ENCODE measurements at regions not wholly inside any gene's neighbourhood (a gene's known extent, or its start where the extent isn't known, plus 50 kb on each side); places are given as distances from the start of the nearest gene placed in this dataset.
"Not testable (repeated sequence)": the region's sequence is repeated elsewhere in the genome, so short reads cannot be mapped to it uniquely, and the experiment has no call there.

GRCh38 chrX:151042842-151043241 lies 59.7 kb downstream of the HMGB3 start:
- TF ChIP-seq YY1 (IDR thresholded peaks at IDR 0.05; ENCODE audit: insufficient read depth, insufficient read length) = no peak
- no peak for TF ChIP-seq ZNF274 (IDR thresholded peaks at IDR 0.05; ENCODE audit: low read depth, low read length)
- TF ChIP-seq SUZ12 (IDR thresholded peaks at IDR 0.05; ENCODE audit: extremely low read depth, insufficient read depth, insufficient read length) = no peak
- Histone ChIP-seq H3K9ac (ENCODE audit: insufficient read length, low read depth) (no peak overlapping the region), H3K9me3 (ENCODE audit: insufficient read depth, low read length) (no peaks in the 10 kb centered on the region), H3K27me3 (ENCODE audit: insufficient read depth, insufficient read length) (no peaks in the 10 kb centered on the region), H3K36me3 (ENCODE audit: insufficient read depth, insufficient read length, low read length) (no peaks in the 10 kb centered on the region), H3K4me1 (ENCODE audit: insufficient read depth, insufficient read length) (no peaks in the 10 kb centered on the region), H3K4me3 (ENCODE audit: insufficient read length, low read depth) (no peak overlapping the region)
- no peak for DNase-seq (ENCODE audit: low read depth, low spot score)

GRCh38 chrX:151066373-151066772 lies 83.2 kb downstream of the HMGB3 start:
- not testable (repeated sequence) for H3K9ac ChIP-seq (ENCODE audit: insufficient read length, low read depth); H3K36me3 ChIP-seq (ENCODE audit: insufficient read depth, insufficient read length, low read length); H3K4me3 ChIP-seq (ENCODE audit: insufficient read length, low read depth); H3K4me1 ChIP-seq (ENCODE audit: insufficient read depth, insufficient read length); H3K27me3 ChIP-seq (ENCODE audit: insufficient read depth, insufficient read length); DNase-seq (ENCODE audit: low read depth, low spot score); H3K9me3 ChIP-seq (ENCODE audit: insufficient read depth, low read length)

- no peak for DNase-seq (ENCODE audit: low read depth, low spot score)
- no peaks in the 10 kb centered on the region for H3K9me3 ChIP-seq (ENCODE audit: insufficient read depth, low read length)
- no peak overlapping the region for H3K4me3 ChIP-seq (ENCODE audit: insufficient read length, low read depth)
- no peaks in the 10 kb centered on the region for H3K27me3 ChIP-seq (ENCODE audit: insufficient read depth, insufficient read length)
- H3K36me3 ChIP-seq (ENCODE audit: insufficient read depth, insufficient read length, low read length) = no peaks in the 10 kb centered on the region
- TF ChIP-seq ZNF274 (IDR thresholded peaks at IDR 0.05; ENCODE audit: low read depth, low read length) = no peak
- TF ChIP-seq SUZ12 (IDR thresholded peaks at IDR 0.05; ENCODE audit: extremely low read depth, insufficient read depth, insufficient read length) = no peak
- TF ChIP-seq YY1 (IDR thresholded peaks at IDR 0.05; ENCODE audit: insufficient read depth, insufficient read length) = no peak
- H3K9ac ChIP-seq (ENCODE audit: insufficient read length, low read depth) = no peak overlapping the region
- no peaks in the 10 kb centered on the region for H3K4me1 ChIP-seq (ENCODE audit: insufficient read depth, insufficient read length)
Measured at GRCh38 chrX:151073767-151074166, 90.6 kb downstream of the HMGB3 start.

GRCh38 chrX:151081016-151081415 lies 95.4 kb upstream of the GPR50 start:
- DNase-seq (ENCODE audit: low read depth, low spot score) = no peak
- TF ChIP-seq YY1 (IDR thresholded peaks at IDR 0.05; ENCODE audit: insufficient read depth, insufficient read length) (no peak), ZNF274 (IDR thresholded peaks at IDR 0.05; ENCODE audit: low read depth, low read length) (no peak), SUZ12 (IDR thresholded peaks at IDR 0.05; ENCODE audit: extremely low read depth, insufficient read depth, insufficient read length) (no peak)
- H3K4me3 ChIP-seq (ENCODE audit: insufficient read length, low read depth) = no peak overlapping the region
- H3K4me1 ChIP-seq (ENCODE audit: insufficient read depth, insufficient read length) = no peaks in the 10 kb centered on the region
- no peaks in the 10 kb centered on the region for H3K36me3 ChIP-seq (ENCODE audit: insufficient read depth, insufficient read length, low read length)
- no peaks in the 10 kb centered on the region for H3K9me3 ChIP-seq (ENCODE audit: insufficient read depth, low read length)
- no peak overlapping the region for H3K9ac ChIP-seq (ENCODE audit: insufficient read length, low read depth)
- no peaks in the 10 kb centered on the region for H3K27me3 ChIP-seq (ENCODE audit: insufficient read depth, insufficient read length)

GRCh38 chrX:151082077-151082948 lies 94.1 kb upstream of the GPR50 start:
- Histone ChIP-seq H3K9ac (ENCODE audit: insufficient read length, low read depth) (peak overlapping the region; percentile 32), H3K36me3 (ENCODE audit: insufficient read depth, insufficient read length, low read length) (no peaks in the 10 kb centered on the region), H3K9me3 (ENCODE audit: insufficient read depth, low read length) (no peaks in the 10 kb centered on the region), H3K4me1 (ENCODE audit: insufficient read depth, insufficient read length) (no peaks in the 10 kb centered on the region), H3K4me3 (ENCODE audit: insufficient read length, low read depth) (peak overlapping the region; percentile 21), H3K27me3 (ENCODE audit: insufficient read depth, insufficient read length) (no peaks in the 10 kb centered on the region)
- TF ChIP-seq SUZ12 (IDR thresholded peaks at IDR 0.05; ENCODE audit: extremely low read depth, insufficient read depth, insufficient read length) = no peak
- TF ChIP-seq ZNF274 (IDR thresholded peaks at IDR 0.05; ENCODE audit: low read depth, low read length) = no peak
- no peak for TF ChIP-seq YY1 (IDR thresholded peaks at IDR 0.05; ENCODE audit: insufficient read depth, insufficient read length)
- DNase-seq (ENCODE audit: low read depth, low spot score) = no peak

DNA sequence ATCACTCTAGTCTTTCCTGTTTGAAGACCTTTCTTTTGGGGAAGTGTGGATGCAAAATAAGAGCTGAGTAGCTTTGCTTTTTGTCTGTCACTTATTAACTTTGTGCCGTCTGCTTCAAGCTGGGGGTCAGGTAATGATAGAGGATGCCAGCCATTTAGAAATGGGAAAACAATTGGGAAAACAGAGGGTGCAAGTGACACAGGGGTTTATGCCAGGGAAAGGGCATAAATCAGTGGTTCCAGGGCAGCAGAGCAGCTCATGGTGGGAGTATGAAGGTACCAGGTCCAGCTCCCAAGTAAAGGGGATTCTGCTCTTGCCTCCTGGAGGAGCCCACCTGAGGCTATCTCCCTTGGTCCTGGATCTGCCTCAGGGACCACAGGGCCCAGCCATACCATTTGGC lies 91.9 kb upstream of the GPR50 start:
- no peaks in the 10 kb centered on the region for H3K27me3 ChIP-seq (ENCODE audit: insufficient read depth, insufficient read length)
- no peaks in the 10 kb centered on the region for H3K9me3 ChIP-seq (ENCODE audit: insufficient read depth, low read length)
- no peak for TF ChIP-seq SUZ12 (IDR thresholded peaks at IDR 0.05; ENCODE audit: extremely low read depth, insufficient read depth, insufficient read length)
- TF ChIP-seq YY1 (IDR thresholded peaks at IDR 0.05; ENCODE audit: insufficient read depth, insufficient read length) = no peak
- no peak for TF ChIP-seq ZNF274 (IDR thresholded peaks at IDR 0.05; ENCODE audit: low read depth, low read length)
- DNase-seq (ENCODE audit: low read depth, low spot score) = no peak
- H3K4me3 ChIP-seq (ENCODE audit: insufficient read length, low read depth) = no peak overlapping the region
- no peaks in the 10 kb centered on the region for H3K4me1 ChIP-seq (ENCODE audit: insufficient read depth, insufficient read length)
- H3K9ac ChIP-seq (ENCODE audit: insufficient read length, low read depth) = no peak overlapping the region
- H3K36me3 ChIP-seq (ENCODE audit: insufficient read depth, insufficient read length, low read length) = no peaks in the 10 kb centered on the region

GRCh38 chrX:151085207-151085606 lies 91.2 kb upstream of the GPR50 start:
- Histone ChIP-seq H3K27me3 (ENCODE audit: insufficient read depth, insufficient read length) (no peaks in the 10 kb centered on the region), H3K9me3 (ENCODE audit: insufficient read depth, low read length) (no peaks in the 10 kb centered on the region), H3K36me3 (ENCODE audit: insufficient read depth, insufficient read length, low read length) (no peaks in the 10 kb centered on the region), H3K4me1 (ENCODE audit: insufficient read depth, insufficient read length) (no peaks in the 10 kb centered on the region), H3K9ac (ENCODE audit: insufficient read length, low read depth) (no peak overlapping the region), H3K4me3 (ENCODE audit: insufficient read length, low read depth) (no peak overlapping the region)
- TF ChIP-seq ZNF274 (IDR thresholded peaks at IDR 0.05; ENCODE audit: low read depth, low read length) (no peak), SUZ12 (IDR thresholded peaks at IDR 0.05; ENCODE audit: extremely low read depth, insufficient read depth, insufficient read length) (no peak), YY1 (IDR thresholded peaks at IDR 0.05; ENCODE audit: insufficient read depth, insufficient read length) (no peak)
- DNase-seq (ENCODE audit: low read depth, low spot score) = no peak

All from NT2/D1 (cell line).